MM.1S (cell line): ENCODE measurements at regions not wholly inside any gene's neighbourhood (a gene's known extent, or its start where the extent isn't known, plus 50 kb on each side); places are given as distances from the start of the nearest gene placed in this dataset.

Experiments used
- CTCF ChIP-seq: fragments of 300-600 bp; sonication (generic); IDR thresholded peaks from 2 replicates; pipeline ENCODE4 v1.5.1; 2016; ENCODE audit warnings: antibody characterized with exemption, low read length, mixed read lengths
- EZH2 ChIP-seq: fragments of 300-600 bp; sonication (generic); optimal IDR thresholded peaks from 2 replicates; pipeline ENCODE3; 2017; ENCODE audit warnings: low read depth, mild to moderate bottlenecking, antibody characterized with exemption, low read length, mixed read lengths
- EZH2phosphoT487 ChIP-seq: fragments of 300-600 bp; sonication (generic); IDR thresholded peaks from 2 replicates; pipeline ENCODE4 v1.6.1; 2018; ENCODE audit warnings: antibody characterized with exemption, low read length

GRCh38 chr14:38775986-38776385 lies 327.0 kb downstream of the SEC23A start:
- TF ChIP-seq CTCF (no peak), EZH2phosphoT487 (no peak), EZH2 (no peak)
